NCI-H526 (cell line): ENCODE measurements at regions not wholly inside any gene's neighbourhood (a gene's known extent, or its start where the extent isn't known, plus 50 kb on each side); places are given as distances from the start of the nearest gene placed in this dataset.
A peak's percentile ranks its signal among the peaks of the same experiment; 100 is the strongest.
"Not testable (repeated sequence)": the region's sequence is repeated elsewhere in the genome, so short reads cannot be mapped to it uniquely, and the experiment has no call there.

Experiments
- DNase-seq, 2 experiments: peaks; one replicate each; lab custom pipeline; 2025; lab: John Stamatoyannopoulos, UW

DNA sequence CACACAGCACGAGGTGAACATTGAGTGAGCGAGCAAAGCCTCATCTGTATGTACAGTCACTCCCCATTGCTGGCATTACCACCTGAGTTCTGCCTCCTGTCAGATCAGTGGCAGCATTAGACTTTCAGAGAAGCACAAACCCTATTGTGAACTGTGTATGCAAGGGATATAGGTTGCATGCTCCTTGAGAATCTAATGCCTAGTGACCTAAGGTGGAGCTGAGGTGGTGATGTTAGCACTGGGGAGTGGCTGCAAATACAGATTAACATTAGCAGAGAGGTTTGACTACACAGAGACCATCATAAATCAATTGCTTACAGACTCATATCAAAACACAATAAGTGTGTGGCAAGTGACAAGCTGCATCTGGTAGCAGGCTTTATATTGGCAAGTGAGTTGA lies 262.5 kb upstream of the ANO5 start:
- no peak for DNase-seq

DNA sequence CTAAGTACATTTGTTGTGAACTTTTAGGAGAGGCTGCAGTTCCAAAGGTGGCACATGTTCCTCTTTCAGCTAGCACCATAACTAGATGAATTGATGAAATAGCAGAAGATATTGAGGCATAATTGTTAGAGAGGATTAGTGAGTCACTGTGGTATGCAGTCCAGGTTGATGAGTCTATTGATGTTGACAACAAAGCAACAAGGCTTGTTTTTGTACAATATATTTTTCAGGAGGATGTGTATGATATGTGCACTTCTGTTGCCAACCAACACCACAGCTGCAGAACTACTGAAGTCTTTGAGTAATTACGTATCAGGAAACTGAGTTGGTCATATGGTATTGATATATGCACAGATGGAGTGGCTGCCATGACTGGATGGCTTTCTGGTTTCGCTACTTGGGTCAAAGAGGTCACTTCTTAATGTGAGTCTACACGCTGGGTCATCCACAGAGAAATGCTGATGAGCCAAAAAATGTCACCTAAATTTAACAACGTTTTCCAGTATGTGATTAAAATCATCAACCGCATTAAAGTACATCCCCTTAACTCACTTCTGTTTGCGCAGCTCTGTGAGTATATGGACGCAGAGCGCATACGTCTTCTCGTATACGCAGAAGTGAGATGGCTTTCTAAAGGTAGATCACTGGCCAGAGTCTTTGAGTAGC lies 261.3 kb upstream of the ANO5 start:
- no peak for DNase-seq

DNA sequence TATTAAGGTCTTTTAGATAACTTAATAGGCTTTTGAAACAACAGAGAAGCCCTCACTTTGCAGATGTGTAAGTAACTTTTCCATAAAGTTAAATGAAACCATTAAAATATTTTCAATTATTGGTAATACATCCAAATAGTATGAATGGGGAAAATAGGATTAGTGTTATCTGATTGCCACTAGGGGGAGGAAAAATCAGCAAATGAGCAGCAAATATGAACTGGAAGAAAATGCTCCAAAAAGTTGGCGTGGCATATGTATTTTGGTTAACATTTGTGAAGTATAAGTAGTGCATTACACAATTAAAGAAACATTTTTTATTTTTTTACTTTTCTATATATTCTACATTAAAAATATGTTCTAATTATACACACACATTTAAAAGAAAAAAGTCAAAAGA lies 259.8 kb upstream of the ANO5 start:
- peak; percentile 4 to 47 for DNase-seq

DNA sequence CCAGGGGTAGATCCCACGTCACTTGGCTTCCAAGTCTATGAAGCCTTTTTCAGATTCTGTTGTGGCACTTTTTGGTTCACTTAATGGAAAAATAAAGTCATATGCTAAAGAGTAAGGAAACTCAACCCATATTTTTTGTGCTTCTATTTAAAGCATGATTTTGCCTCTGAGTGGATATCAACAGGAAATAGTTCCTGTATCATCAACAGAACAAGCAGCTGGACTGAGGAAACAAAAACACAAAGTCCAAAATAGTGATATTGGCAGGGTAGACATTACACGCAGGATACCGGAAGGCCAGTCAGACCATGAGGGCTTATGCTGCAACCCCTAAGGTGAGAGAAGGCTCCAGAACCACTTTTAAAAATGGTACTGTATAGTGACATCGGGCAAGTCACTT lies 248.3 kb upstream of the ANO5 start:
- no peak for DNase-seq

DNA sequence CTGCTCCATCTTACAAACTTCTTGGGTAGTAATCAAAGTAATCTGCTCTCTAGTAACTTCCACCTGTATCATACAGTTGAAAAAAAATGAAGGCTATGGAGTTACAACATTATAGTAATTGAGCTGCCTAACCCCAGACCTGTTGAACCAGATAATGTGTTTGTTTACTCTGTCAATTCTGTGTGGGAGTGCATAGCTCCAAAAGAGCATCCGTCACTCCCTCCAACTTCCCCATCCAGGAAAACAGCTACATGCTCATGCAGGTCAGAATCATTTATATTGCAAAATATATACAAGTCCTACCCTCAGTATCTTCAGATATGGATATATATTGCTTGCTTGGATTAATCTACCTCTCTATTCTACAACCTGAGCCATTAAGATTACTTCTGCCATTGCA lies 244.0 kb upstream of the ANO5 start:
- no peak for DNase-seq

DNA sequence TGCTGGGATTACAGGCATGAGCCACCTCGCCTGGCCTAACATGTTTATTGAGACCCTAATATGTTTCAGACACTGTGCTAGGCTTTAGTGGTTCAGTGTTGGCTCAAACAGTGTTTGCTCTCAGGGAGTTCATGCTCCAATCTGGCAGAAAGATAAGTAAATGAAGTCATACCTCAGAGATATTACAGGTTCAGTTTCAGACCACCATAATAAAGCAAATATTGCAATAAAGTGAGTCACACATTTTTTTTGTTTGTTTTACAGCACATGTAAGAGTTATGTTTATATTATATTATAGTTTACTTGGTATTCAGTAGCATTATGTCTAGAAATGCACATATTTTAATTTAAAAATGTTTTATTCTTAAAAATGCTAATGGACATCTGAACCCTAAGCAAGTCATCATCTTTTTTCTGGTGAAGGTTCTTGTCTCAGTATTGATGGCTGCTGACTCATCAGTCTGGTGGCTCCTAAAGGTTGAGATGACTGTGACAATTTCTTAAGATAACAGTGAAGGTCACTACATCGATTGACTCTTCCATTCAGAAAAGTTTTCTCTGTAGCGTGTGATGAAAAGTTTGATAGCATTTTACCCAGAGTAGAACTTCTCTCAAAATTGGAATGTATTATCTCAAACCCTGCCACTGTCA lies 243.0 kb upstream of the ANO5 start:
- no peak for DNase-seq

DNA sequence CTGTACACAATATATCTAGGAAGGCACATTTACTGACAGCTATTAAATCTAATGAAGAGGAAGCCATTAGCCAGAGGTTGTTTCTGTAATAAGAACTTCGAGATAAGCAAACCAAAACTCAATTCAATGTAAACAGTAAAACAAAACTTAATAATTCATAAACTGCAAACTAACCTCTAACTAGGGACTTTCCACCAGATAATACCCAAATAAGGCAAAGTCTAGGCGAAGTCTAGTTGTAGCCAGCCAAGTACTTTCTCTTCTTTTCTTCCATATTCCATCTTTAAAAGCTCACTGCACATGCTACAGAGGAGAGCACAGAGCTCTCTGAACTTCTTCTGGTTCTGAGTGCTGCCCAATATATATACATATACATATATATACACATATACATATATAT lies 229.9 kb upstream of the ANO5 start:
- DNase-seq, result no peak

DNA sequence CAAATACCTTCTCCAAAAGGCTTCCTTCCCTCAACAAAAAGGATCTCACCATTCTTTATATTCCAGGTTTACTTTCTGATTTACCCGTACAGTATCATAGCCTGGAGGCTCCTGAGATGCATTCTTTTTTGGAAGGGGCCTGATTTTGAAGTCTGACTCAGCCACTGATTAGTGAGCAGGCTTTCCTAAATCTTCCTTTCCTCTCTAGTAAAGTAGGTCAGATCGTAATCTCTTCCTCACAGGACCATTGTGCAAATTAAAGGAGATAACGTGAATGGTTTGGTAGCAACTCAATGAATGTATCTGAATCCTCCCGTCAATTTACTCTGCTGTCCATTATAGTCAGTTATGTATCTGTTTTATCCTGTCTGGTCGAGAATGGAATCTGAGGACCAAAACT lies 227.7 kb upstream of the ANO5 start:
- no peak for DNase-seq

DNA sequence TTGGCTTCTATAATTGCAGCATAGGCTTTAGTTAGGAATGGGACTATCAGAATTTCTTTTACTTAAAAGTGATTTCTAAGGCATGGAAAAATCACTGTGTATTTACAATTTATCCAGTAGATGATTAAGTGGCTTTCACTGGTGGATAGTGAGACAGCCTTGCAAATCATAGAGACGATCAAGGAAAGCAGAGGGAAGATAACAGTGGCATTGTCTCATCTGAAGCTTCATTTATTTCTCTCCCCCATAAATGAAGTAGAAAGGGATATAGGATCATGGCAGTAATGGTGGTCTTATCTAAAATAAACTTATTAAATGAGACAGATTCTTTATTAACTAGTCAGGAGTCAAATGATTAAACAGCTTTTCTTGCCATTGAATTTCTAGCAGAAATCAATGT lies 224.2 kb upstream of the ANO5 start:
- DNase-seq, result no peak

DNA sequence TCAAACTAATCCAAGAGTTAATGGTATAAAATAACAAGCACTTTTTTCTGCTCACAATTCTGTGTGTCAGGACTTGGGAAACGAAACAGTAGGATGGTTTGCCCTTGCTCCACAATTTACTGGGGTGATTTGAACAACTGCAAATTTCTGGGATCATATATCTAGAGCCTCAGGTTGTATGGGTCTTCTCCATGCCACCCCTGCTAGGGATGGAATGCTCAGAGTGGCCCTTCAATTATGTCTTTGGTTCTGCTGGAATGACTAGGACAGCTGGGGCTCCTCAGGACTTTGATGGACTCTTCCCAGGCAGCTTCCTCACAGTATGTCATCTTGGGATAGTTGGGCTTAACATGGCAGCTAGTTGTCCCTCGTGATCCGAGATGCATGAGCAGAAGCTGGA lies 223.0 kb upstream of the ANO5 start:
- no peak for DNase-seq

DNA sequence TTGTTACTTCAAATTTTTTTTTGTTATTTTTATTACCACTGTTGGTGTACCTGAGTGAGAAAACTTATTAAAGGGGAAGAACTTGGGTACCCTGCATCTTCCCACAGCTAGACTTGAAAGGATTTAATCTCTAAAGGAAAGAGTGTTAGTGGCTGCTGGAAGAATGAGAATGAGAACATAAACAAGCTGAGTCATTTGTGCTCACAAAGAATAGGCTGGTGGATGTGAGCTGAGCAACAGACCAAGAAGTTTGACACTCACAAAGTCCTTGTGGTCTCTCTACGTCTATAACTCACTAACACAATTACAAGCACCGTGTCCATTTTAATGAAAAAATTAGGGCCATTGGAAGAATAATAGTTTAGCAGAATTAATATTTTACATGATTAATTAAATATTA lies 217.6 kb upstream of the ANO5 start:
- no peak for DNase-seq

DNA sequence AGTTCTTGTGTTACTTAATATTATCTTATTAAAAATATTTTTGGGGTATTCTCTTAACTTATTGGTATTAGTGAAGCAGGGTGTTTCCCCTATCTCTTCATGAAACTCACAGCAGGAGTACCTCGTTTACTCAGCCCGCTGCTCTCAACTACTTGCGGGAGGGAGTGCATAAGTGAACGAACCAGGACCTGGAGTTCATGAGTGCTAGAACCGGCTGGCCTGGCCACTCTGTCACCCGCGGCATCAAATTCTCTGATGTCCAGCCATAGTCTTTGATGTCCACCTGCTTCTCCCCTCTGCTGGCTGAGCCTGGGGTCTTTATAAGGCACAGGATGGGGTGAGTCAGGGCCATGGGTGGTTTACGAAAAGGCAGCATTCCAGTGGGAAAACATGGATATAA lies 216.7 kb upstream of the ANO5 start:
- no peak for DNase-seq

DNA sequence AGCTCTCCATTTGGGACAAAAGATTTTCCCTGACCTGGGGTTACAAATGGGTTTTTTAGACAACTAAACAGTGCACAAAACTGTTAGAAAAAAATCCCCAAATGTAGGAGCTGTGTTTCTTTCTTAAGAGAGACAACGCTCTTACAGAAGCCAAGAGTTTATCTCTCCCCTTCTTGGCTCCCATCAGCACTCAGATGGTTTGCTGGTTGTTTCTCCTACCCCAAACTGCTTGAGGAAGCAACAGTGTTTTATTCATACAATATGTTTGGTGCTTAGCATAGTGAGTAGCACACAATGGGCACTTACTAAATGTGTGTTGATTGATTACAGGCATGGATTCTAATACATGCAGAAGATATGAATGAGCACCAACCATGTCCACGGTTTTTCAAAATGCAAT lies 209.5 kb upstream of the ANO5 start:
- DNase-seq, result no peak

DNA sequence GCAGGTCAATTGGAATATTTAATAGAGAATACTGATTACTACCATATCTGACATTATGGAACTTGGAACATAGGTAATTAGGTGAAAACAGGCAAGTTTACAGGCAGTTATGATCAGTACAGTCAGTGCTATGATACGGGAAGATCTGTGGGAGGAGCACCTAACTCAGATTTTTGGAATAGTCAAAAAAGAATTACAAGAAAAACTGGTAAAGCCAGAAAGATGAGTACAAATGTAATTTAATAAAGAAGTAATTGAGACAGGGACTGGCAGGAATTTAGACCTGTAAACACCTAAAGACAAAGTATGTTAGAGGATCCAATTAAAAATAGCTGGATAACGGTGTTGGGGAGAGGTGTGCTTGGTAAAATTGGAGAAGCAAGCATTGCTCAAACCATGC lies 206.5 kb upstream of the ANO5 start:
- DNase-seq, result no peak

DNA sequence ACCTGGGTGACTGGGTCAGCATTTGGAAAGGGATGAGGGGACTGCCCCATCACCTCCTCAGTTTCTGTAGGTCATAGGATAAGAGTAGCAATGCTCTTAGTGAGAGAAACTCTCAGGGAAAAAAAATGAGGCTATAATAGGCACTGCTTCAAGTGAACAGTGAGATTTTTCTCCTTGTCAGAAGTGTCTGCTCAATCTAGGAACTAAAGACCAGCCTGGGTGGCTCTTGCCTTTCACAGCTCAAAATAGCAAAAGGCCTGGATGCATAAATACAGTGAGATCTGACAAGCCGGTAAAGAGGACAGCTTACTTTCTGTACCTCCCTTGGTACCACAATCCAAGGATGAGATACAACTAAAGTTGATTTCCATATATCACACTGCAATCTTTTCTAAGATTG lies 205.6 kb upstream of the ANO5 start:
- DNase-seq, result no peak

DNA sequence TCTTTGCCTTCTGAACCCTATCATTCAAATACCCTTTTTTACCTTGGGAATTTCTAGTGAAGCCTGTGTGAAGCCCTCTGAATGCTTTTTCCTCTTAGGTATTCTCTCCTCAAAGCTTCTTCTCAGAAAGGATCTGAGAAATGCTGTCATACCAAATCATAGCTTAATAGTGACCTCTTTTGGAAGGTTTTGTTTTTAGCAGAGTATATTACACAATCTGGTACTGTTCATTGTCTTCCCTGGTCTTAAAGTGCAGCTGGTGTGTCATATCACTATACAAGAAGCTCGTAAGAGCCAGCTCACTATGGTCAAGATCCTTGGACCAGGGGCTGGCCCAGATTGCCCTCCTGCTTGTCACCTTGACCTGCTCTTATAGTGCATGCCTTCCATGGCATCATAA lies 204.4 kb upstream of the ANO5 start:
- peak in 1 of 2 experiments; percentile 24 for DNase-seq

DNA sequence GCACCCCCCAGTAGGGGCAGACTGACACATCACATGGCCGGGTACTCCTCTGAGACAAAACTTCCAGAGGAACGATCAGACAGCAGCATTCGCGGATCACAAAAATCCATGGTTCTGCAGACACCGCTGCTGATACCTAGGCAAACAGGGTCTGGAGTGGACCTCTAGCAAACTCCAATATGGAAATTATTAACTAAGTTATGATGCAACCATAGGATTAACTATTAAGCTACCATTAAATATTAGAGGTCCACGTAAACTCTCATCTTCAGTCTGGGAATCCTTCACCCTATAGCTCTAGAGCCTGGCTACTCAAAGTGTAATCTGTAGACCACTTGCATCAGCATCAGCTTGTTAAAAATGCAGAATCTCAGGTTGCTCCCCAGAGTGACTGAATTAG lies 191.1 kb upstream of the ANO5 start:
- not testable (repeated sequence) for DNase-seq

DNA sequence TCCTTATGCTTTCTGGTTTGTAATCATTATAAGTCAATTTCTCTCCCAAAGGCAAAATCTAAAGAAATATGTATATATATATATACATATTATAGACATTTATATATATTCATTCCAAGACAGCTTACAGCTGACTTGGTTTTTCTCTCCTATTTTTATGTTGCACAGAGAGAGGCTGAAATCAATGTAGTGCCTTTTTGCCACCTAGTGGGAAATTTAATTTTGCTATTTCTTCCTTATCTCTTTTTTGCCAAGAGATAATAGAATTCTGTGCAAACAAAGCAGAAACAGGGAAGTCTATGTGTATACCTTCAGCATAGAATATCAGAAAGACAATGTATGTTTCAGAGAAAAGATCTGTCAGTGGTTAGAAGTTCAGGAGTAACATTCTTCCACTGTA lies 186.0 kb upstream of the ANO5 start:
- DNase-seq, result no peak

DNA sequence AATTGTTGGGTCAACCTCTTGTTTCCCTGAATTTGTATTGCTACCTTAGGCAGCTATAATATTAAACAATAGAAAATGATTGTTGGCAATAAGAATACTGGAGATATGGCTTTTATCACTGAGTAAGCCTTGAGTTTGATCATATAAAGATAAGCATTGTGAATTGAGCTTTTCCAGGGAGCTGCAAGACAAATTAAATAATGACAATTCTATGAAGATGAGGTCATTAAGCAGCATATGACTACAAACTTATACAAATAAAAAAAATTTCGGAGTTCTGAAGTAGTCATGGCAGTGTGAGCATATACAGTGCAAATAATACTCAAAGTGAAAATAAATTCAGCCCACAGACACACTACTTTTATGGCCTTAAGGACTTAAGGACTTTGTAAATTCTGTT lies 161.1 kb upstream of the ANO5 start:
- DNase-seq, result no peak

DNA sequence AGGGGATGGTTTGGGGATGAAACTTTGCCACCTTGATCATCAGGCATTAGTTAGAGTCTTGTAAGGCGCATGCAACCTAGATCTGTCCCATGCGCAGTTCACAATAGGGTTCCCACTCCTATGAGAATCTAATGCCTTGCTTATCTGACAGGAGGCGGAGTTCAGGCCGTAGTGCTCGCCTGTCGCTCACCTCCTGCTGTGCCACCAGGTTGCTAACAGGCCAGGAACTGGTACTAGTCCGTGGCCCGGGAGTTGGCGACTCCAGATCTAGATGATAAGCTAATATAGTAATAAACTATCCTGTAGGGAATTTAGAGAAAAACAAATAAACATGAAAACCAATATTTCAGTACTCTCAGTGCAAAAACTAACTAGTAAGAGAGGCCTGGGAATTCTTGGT lies 155.4 kb upstream of the ANO5 start:
- DNase-seq, result no peak

DNA sequence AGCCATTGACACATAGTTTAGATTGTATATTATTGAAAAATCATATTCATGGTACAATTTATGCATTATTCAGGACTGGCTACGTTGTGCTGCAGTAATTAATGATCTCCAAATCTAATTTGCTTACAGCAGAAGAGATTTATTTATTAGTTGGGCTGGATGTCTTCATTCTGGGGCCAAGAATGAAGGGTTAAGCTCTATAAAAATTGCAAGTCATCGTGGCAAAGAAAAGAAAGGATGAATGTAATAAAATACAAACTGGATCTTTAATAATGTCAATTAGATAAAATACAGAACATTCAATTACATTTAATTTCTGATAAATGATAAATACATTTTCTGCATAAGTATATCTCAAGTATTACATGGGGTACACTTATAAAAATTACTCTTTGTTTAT lies 151.8 kb upstream of the ANO5 start:
- DNase-seq, result no peak

DNA sequence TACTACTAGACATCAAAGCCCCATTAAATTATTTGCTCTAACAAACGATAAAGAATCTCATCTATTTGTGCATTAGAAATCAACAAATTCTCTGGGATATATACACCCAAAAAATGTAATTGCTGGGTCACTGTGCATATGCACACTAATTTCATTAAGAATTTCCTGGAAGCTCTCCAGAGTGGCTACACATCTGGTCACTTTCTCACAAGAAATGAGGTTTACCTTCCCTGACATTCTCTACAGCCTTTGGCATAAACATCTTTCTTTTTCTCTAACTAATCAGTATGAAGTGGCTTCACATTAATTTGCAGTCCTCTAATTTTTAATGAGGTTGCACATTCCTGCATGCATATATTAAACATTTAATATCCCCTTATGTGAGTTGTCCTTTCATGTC lies 150.8 kb upstream of the ANO5 start:
- no peak for DNase-seq

DNA sequence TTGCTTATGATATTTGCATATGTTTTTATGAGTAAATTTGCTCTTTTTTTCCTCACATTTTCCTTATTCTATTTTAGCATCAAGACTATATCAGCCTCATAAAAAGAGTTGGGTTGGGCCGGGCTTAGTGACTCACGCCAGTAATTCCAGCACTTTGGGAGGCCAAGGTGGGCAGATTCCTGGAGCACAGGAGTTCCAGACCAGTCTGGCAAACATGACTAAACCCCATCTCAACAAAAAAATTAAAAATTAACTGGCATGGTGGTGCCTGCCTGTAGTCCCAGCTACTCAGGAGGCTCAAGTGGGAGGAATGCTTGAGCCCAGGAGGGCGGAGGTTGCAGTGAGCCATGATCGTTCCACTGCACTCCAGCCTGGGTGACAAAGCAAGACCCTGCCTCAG lies 148.8 kb upstream of the ANO5 start:
- DNase-seq, result no peak

DNA sequence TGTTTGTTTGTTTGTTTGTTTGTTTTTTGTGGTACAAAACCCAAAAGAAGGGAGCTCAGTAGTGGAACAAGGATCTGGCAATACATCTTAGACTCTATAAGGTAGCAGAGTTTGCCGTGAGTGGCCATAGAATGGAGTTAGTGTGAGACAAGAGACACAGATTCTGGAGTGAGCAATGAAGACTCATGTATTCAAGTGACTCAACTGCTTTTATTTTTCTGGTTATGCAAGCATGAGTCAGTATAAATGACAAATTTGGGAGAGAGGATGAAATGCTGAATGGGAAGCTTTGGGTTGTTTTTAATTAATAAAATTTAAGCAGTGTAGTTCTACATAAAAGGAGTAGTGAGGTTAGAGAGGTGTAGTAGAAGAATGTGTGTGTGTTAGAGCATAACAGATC lies 143.6 kb upstream of the ANO5 start:
- DNase-seq, result no peak
